Panc1 (cell line): ENCODE measurements at regions not wholly inside any gene's neighbourhood (a gene's known extent, or its start where the extent isn't known, plus 50 kb on each side); places are given as distances from the start of the nearest gene placed in this dataset.

Experiments used
- CTCF ChIP-seq: fragments of 450-650 bp; IDR thresholded peaks from 2 replicates; pipeline ENCODE4 v1.5.1; 2017; ENCODE audit warnings: mild to moderate bottlenecking
- SIN3A ChIP-seq: IDR thresholded peaks from 2 replicates; pipeline ENCODE4 v1.6.1; 2012; ENCODE audit warnings: low read depth, mild to moderate bottlenecking, low read length, moderate library complexity, borderline replicate concordance; ENCODE audit not compliant: insufficient read depth
- TCF7L2 ChIP-seq: IDR thresholded peaks from 2 replicates; pipeline ENCODE4 v1.6.1; 2011; ENCODE audit warnings: mild to moderate bottlenecking, low read depth, low read length, inconsistent platforms
- TF ChIP-seq, protein P1 (sequence below), 2 experiments: IDR thresholded peaks; 2 replicates each; pipeline ENCODE4 v1.6.1; 2011 to 2012; ENCODE audit warnings: low read depth in 2 of 2, control low read depth in 1 of 2, low read length in 1 of 2, mild to moderate bottlenecking in 1 of 2, moderate library complexity in 1 of 2; ENCODE audit not compliant: insufficient read depth in 1 of 2

GRCh38 chr6:54050750-54051149, 60.5 kb upstream of the MLIP start:
- TF ChIP-seq, protein P1, sequence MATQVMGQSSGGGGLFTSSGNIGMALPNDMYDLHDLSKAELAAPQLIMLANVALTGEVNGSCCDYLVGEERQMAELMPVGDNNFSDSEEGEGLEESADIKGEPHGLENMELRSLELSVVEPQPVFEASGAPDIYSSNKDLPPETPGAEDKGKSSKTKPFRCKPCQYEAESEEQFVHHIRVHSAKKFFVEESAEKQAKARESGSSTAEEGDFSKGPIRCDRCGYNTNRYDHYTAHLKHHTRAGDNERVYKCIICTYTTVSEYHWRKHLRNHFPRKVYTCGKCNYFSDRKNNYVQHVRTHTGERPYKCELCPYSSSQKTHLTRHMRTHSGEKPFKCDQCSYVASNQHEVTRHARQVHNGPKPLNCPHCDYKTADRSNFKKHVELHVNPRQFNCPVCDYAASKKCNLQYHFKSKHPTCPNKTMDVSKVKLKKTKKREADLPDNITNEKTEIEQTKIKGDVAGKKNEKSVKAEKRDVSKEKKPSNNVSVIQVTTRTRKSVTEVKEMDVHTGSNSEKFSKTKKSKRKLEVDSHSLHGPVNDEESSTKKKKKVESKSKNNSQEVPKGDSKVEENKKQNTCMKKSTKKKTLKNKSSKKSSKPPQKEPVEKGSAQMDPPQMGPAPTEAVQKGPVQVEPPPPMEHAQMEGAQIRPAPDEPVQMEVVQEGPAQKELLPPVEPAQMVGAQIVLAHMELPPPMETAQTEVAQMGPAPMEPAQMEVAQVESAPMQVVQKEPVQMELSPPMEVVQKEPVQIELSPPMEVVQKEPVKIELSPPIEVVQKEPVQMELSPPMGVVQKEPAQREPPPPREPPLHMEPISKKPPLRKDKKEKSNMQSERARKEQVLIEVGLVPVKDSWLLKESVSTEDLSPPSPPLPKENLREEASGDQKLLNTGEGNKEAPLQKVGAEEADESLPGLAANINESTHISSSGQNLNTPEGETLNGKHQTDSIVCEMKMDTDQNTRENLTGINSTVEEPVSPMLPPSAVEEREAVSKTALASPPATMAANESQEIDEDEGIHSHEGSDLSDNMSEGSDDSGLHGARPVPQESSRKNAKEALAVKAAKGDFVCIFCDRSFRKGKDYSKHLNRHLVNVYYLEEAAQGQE (IDR thresholded peaks at IDR 0.05; ENCODE audit: insufficient read depth in 1 of 2, low read depth in 2 of 2, low read length in 1 of 2), result no peak
- TF ChIP-seq CTCF (no peak), SIN3A (no peak), TCF7L2 (no peak)
